SK-N-SH treated with all-trans-retinoic acid at 6 μM for 48 hours (cell line): ENCODE measurements at regions not wholly inside any gene's neighbourhood (a gene's known extent, or its start where the extent isn't known, plus 50 kb on each side); places are given as distances from the start of the nearest gene placed in this dataset.

Experiments
- PPARA ChIP-seq: fragments of 250-450 bp; sonication (Bioruptor Pico); IDR thresholded peaks from 2 replicates; pipeline ENCODE4 v1.5.0; 2020; ENCODE audit warnings: mild to moderate bottlenecking, borderline replicate concordance
- ZFP3 ChIP-seq: fragments of 250-450 bp; sonication (Bioruptor Pico); IDR thresholded peaks from 2 replicates; pipeline ENCODE4 v1.5.0; 2020; ENCODE audit warnings: mild to moderate bottlenecking, moderate library complexity
- ZFP30 ChIP-seq: fragments of 450-650 bp; formaldehyde crosslinking; IDR thresholded peaks from 2 replicates; pipeline ENCODE4 v1.5.0; 2022; ENCODE audit warnings: mild to moderate bottlenecking, moderate library complexity
- TF ChIP-seq, protein P1 (sequence below): fragments of 250-450 bp; sonication (Bioruptor Pico); IDR thresholded peaks from 2 replicates; pipeline ENCODE4 v1.8.0; 2021; ENCODE audit warnings: low read depth, mild to moderate bottlenecking, moderate library complexity, borderline replicate concordance

DNA sequence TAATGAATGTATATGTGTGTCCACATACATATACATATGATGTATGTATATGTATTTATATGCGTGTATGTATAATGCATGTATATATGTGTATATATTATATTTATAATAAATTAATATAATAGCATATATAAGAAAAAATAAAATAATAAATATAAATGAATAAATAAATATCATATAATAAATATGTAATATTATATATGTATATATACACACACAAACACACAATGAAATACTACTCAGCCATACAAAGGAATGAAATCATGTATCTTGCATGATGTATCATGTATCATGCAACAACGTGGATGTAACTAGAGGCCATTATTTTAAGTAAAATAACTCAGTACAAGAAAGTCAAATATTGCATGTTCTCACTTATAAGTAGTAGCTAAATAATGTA is 788.7 kb upstream of the CHORDC1 start:
- TF ChIP-seq ZFP30 (CRISPR knock-in tag) (no peak), PPARA (CRISPR knock-in tag) (no peak), ZFP3 (CRISPR knock-in tag) (no peak)
- TF ChIP-seq, protein P1, sequence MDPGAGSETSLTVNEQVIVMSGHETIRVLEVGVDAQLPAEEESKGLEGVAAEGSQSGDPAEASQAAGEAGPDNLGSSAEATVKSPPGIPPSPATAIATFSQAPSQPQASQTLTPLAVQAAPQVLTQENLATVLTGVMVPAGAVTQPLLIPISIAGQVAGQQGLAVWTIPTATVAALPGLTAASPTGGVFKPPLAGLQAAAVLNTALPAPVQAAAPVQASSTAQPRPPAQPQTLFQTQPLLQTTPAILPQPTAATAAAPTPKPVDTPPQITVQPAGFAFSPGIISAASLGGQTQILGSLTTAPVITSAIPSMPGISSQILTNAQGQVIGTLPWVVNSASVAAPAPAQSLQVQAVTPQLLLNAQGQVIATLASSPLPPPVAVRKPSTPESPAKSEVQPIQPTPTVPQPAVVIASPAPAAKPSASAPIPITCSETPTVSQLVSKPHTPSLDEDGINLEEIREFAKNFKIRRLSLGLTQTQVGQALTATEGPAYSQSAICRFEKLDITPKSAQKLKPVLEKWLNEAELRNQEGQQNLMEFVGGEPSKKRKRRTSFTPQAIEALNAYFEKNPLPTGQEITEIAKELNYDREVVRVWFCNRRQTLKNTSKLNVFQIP (CRISPR knock-in tag): no peak
